DMS114 treated with DMSO at 0.1 percent for 48 hours (cell line): ENCODE measurements at regions not wholly inside any gene's neighbourhood (a gene's known extent, or its start where the extent isn't known, plus 50 kb on each side); places are given as distances from the start of the nearest gene placed in this dataset.

Source experiments
- DNase-seq: peaks from one replicate; lab custom pipeline; 2025; ENCODE audit not compliant: unreplicated experiment; lab: John Stamatoyannopoulos, UW

- DNase-seq = no peak
These were observed 203.5 kb upstream of the IRX3 start for GRCh38 chr16:54490112-54490488.

DNA sequence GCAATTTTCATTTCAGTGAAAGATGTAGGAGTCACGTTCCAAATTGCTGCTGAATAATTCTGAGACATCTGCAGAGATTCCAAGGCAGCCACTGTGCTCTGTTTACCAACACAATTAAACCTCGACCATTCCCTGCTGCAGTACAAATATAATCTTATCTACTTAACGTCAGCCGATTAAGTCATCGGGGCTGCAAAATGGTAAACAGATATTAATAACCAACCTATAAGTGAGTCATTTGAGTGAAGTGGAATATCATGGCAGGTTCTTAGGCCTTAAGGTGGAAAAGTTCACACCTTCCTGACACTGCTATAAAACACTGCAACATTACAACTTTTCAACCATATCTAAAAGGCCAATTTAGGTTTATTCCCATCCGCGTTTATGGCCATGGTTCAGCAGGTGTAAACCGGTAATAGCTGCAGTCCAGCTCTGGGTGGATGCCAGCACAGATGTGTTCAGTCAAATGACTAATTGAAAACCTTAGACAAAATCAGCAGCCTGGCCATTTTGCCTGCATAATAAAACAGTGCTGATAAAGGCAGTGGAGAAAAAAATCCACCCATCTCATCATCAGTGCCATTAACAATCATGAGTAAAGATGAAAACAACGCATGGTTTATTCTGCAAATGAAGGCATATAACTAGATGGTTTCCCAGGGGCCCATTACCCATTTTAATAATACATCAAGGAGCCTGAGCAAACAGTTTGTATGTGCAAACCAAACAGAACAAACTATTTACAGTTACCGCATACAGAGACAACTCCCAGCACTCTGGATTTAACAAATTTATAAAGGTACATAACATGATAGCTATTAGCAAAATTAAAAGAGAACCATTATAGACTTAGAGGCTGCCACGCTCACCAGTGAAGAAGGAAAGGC, 202.9 kb upstream of the IRX3 start:
- no peak for DNase-seq

DNA sequence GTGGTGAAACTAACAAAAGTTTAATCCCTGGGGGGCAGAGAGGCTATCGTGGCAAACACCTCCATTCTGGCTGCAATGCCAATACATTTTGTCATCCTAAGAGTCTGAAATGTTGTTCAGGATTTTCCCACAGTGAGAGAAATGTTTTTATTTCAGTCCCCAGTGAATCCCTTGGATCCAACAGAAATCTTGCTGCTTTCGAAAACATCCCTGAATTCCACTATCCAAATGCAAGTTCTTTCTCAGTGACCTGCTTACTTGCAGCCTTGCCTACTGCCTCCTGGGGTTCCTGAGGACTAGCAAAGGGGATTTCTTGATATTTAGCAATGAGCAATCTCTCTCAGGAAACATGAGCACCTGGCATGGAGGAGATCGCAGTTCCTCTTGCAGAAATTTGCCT, 202.1 kb upstream of the IRX3 start:
- DNase-seq = no peak

DNA sequence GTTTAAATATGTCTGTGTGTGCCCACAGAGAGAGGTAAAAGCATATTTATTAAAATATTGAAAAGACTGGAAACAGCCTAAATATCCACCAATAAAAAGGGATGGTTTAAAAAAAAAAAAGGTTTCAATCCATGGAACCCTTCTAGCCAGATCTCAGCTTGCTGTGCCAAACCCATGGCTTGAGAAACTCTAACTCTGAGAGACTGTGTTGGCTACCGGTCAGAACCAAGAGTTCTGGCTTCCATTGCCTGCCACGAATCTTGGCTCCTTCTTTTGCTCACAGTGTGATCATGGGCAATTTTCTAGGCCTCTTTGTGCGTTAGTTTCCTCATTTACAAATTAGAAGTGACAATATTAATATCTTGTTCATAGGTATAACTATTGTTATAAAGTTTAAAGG, 201.3 kb upstream of the IRX3 start:
- DNase-seq = no peak

GRCh38 chr16:54484700-54485099, 198.1 kb upstream of the IRX3 start:
- DNase-seq = no peak

DNA sequence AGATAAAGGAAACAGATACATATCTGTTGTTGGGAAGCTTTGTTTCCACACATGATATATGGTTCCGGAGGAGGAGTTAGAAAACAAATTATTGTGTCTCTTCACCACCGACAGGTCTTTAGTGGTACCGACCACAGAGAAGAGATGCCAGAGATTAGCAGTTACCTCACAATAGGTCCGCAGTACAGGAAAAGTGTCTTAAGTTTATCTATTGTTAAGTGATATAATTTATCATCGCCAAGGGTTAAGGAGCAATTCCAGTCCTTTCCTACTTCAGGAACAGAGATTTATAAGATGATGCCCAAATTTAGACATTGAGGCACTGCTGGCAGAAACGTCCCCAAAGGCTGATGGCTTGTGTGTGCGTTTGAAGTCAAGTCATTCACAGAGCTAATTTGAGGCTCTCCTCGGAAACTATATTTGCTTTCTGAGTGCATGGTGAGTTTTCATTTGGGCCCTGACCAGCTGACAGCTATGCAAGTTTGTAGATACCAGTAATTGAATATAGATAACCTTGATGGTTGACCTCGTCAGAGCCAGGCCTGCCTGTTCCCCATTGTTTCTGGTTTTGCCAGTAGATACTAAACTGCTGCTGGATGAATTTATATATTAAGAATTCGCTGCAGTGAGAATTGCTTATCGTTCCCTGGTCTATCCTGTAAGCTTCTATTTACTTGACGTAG, 196.4 kb upstream of the IRX3 start:
- no peak for DNase-seq

- DNase-seq = no peak
These were observed 193.8 kb upstream of the IRX3 start for GRCh38 chr16:54480429-54480828.

DNA sequence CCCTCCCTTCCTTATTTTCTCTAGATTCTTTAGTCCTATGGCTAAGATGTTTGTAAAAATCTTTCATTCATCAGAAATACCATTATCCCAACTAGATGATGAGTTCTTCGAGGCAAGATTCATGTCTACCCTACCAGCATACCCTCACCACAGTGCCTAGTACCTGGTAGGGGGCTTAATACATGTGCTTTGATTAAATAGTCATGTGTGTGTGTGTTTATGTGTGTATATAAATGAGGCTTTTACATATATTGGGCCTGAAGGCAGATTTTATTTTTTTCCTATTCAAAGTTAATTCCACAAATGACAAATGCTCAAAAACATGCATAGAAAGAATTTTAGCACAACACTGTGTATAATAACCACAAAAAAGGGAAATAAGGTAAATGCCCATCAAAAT, 193.0 kb upstream of the IRX3 start:
- no peak for DNase-seq

- DNase-seq = no peak
These were observed 191.1 kb upstream of the IRX3 start for GRCh38 chr16:54477714-54478113.

DNA sequence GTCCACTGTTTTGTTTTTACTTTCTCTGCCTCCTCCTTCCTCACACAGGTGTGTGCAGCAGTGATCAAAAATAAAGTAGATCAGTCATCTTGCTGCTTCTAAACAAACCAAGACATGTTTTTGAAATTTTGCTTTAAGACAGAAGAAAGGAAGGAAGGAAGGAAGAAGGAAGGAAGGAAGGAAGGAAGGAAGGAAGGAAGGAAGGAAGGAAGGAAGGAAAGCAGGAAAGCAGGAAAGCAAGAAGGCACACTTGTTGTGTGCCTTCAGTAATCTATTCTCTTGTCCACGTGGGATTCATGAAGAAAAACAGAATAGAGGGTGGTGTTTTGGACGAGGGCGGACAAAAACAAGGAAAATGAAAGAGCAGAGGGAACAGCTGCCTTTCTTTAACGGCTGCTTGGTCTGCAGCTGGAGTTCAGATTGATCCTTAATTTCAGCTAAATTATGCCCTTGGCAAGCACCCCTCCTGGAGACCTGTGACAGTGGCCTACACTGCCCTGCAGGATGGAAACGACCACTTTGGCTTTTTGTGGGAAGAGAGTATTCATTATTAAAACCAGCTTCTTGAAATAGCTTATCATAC, 188.5 kb upstream of the IRX3 start:
- DNase-seq = no peak

- DNase-seq = no peak
These were observed 186.8 kb upstream of the IRX3 start for GRCh38 chr16:54473226-54473993.

- no peak for DNase-seq
These were observed 180.8 kb upstream of the IRX3 start for GRCh38 chr16:54467398-54467797.

DNA sequence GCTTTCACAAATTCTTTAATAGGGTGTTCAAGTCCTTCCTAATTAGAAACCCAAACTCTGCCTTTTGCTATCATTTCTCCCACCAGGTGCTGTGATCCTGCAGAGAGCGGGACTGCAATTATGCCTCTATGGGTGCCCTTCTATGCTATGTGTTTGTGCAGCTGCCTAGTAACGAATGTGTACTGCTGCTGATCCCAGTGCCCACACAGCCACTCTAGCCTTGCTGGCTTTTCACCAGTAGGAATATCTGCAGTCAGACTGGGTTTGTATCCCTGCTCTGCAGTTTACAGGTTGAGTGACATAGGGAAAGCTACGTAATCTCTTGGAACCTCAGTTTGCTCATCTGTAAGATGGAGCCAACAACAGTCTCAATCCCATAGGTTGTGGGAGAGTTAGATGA, 179.6 kb upstream of the IRX3 start:
- DNase-seq = no peak

DNA sequence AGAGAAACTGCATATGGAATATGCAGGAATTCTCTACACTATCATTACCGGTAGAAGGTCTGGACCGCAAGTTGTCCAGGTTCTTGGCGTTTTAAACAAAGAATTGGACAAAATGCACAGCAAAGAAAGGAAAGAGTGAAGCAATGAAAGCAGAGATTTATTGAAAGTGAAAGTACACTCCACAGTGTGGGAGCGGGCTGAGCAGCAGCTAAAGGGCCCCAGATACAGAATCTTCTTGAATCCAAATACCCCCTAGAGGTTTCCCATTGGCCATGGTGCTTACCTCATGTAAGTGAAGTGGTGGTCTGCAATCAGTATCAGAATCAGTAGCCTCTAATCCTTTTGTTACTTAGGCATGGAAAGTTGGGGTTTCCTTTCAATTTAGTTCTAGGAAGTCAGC, 178.5 kb upstream of the IRX3 start:
- DNase-seq = no peak

DNA sequence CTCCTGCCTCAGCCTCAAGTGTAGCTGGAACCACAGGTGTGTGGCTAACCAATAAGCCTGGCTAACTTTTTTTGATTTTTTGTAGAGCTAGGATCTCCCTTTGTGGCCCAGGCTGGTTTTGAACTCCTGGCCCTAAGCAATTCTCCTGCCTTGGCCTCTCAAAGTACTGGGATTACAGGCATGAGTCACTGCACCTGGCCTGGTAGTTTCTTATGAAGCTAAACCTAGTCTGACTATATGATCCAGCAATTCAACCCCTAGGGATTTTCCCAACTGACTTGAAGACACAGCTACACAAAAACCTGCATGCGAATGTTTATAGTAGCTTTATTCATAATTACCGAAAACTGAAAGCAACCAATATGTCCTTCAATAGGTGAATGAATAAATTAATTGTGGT, 176.2 kb upstream of the IRX3 start:
- no peak for DNase-seq

DNA sequence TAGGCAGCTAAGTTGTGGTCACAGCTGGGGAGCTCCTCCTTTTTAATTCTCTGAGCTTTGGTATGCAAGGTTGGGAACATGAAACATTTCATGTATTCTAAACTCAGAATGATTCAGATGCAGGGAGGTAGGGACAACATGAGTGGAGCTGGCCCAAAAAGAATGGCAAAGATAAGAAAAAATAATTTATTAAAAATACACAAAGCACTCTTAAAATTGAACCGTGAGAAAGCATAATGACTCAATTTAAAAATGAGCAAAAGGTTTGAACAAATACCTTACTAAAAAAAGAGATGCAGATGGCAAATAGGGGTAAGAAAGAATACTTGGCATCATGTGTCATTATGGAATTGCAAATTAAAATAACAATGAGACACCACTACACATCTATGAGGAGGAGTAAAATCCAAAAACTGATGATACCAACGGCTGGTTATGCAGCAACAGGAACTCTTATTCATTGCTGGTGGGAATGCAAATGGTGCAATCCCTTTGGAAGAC, 175.6 kb upstream of the IRX3 start:
- DNase-seq = no peak

DNA sequence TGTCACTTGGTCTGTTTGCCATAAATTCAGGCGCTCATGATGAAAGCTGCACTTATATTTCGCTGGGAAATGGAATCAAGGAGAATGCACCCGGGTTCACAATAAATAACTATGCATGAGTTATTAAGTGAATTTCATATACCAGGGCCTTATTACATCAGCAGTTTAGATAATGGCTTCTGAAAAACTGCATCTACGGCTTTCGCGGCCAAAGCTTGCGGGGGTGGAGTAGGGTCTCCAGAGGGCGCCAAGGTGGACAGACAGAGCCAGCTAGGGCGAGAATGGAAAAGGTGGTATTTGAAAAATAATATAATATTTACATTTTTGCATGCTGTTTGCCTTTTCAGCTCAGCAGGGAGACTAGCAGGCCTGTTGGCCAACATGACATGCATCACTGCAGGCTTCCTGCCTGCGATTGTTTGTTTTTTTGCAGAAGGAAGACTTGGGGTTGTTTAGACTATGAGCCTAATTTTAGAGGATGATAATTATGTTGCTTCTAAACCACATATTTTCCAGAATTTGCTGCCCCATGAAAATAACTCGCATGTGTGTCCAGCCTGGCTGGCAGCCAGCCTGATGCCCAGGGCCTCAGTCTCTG, 173.8 kb upstream of the IRX3 start:
- no peak for DNase-seq

- no peak for DNase-seq
These were observed 173.1 kb upstream of the IRX3 start for GRCh38 chr16:54459509-54460262.

DNA sequence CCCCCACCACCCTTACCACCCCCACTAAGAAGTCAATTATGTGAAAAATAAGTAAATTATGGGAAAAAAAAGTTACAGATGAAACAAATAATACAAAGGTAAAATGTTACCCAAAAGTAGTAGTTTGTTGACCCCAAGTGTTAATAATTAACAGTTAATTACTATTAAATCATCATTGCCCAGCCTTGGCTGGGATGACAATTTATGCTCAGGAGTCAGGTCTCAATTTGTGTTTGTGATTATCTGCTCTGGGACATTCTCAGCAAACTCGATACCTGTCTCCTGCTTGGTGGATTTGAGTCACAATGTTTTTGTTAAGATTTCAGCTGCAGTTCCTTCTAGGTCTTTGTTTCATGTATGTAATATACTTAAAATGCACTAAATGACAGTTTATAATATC, 172.3 kb upstream of the IRX3 start:
- DNase-seq = no peak

GRCh38 chr16:54456291-54456690, 169.7 kb upstream of the IRX3 start:
- DNase-seq = no peak
